ENCODE measurements at regions not wholly inside any gene's neighbourhood (a gene's known extent, or its start where the extent isn't known, plus 50 kb on each side); places are given as distances from the start of the nearest gene placed in this dataset.
"Not testable (repeated sequence)": the region's sequence is repeated elsewhere in the genome, so short reads cannot be mapped to it uniquely, and the experiment has no call there.

DNA sequence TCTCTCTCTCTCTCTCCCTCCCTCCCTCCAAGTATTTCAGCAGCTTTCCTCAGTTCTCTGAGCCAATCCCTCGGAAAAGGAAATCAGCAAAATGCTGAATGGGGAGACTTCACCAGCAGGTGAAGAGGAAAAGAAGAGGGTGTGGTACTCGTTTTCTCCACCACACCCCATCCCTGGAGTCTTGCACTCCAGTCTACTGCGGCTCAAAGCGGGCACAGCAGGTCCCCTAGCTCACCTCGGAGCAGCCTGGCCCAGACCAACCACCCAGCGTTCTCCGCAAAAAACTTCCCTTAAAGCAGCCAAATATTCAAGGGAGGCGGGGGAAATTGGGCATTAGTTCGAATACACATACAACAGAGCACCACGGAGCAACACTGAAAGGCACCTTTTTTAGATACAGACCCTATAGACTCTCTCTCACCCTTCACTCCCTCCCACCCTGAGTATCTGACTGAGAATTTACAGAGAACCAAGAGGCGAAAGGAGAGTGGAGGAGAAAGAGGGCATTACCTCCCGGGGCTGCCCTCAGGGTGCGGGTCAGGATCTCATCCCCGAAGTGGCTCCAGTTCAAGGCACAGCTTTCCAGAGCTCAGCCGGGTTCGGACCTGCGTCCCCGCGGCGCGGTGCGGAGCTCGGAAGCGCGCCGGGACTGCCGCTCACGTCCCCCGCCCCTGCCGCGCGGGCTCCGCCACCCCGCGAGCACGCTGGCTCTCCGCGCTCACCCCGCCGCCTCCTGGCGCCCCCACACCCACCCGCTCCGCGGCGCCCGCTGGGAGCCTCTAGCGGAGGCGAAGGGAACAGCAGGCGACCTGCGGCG lies 1638.5 kb upstream of the C9orf72 start:
- ATAC-seq (peak; percentile 80 to 82), DNase-seq (peak; percentile 7)
- Mint-ChIP-seq H3K4me3 (no peak overlapping the region), H3K27me3 (ENCODE audit: low read depth) (peaks cover 53% of the 10 kb centered on the region), H3K4me1 (ENCODE audit: low read depth) (peaks cover 13% of the 10 kb centered on the region), H3K9me3 (no peaks in the 10 kb centered on the region), H3K36me3 (ENCODE audit: insufficient read depth) (no peaks in the 10 kb centered on the region)

DNA sequence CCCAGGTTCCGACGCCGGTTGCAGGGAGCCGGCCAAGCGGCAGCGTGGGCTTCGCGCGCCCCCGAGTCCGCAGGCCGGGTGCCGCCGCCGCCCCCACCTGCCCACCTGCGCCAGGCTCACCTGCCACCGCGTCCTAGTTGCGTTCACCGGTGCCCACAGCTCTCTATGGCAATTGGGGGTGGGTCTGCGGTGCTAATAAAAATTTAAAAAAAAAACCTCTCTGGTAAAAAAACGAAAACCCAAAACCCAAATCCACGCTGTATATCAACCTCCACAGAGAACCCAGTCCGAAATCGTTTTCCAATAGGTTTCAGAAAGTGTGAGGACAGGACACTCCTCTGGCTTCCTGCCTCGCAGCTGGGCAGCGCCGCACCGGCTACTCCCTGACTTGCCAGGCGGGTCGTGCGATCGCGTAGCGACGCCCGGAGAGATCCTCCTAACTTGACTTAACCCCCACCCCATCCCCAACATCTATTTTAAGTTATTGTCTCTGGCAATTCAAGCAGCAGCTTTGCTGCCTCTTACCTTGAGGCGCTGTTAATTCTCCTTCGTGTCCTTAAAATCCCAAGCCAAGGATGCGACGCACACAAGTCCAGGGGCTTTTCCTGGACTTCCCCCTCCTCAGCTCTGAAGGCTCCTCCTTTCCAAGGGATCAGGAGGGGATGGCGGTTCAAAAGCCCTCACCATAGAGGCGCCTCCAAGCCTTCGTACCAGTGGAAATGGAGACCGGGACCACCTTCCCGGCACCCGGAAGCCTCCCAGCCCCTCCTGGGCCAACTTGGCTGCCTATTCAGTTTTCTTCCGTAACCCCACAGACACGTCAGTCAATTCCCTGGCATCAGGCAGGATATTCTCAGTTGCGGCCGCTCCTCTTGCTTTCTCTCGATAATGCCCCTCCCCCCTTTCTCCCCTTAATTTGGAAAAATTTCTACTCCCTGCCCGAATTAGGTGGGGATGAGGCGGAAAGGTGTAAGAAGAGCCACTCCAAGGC lies 1639.4 kb upstream of the C9orf72 start:
- DNase-seq, result no peak
- H3K4me1 Mint-ChIP-seq (ENCODE audit: low read depth), result peaks cover 13% of the 10 kb centered on the region
- no peaks in the 10 kb centered on the region for H3K9me3 Mint-ChIP-seq
- ATAC-seq, result no peak
- peaks cover 53% of the 10 kb centered on the region for H3K27me3 Mint-ChIP-seq (ENCODE audit: low read depth)
- H3K4me3 Mint-ChIP-seq, result peak overlapping the region; percentile 60
- H3K36me3 Mint-ChIP-seq (ENCODE audit: insufficient read depth), result no peaks in the 10 kb centered on the region

DNA sequence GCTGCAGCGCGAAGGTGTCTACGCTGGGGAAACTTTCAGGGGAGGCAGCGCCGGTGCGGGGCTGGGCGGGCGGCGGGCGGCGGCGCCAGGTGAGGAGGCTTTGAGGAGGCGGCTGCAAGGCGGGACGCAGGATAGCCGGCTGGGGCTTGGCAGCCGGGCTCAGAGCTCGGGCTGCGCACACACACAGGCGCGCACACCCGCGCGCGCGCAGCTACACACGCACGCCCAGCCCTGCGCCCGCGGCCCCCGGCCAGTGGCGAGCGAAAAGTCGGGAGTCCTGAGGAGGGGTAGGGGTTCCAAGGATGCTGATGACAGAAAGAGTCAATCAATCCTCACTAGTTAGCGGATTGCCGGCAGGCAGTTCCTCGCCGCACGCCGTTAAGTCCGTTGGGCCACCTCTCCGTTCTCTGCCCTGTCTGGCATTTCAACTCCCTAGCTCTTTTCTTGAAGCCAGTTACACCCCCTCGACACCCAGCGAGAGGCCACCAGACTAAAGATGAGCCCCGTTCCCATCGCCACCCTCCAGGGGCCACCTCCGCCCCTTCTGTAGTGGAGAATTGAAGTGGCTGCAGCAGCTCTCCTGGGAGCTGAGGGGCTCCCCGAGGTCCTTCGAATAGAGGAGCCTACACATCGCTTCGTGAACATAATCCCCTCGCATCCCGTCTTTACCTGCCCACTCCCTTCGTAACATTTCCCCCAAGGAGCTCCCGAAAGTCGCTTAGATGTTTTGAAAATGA lies 1640.3 kb upstream of the C9orf72 start, which contains the start of gene LINGO2:
Gene LINGO2, minus strand, starts transcription at position 185 of the 737 bp plus-strand sequence.
- DNase-seq (no peak), ATAC-seq (peak in 1 of 2 donors; percentile 14)
- no peaks in the 10 kb centered on the region for H3K9me3 Mint-ChIP-seq
- no peaks in the 10 kb centered on the region for H3K36me3 Mint-ChIP-seq (ENCODE audit: insufficient read depth)
- H3K27me3 Mint-ChIP-seq (ENCODE audit: low read depth), result peaks cover 55% of the 10 kb centered on the region
- H3K4me1 Mint-ChIP-seq (ENCODE audit: low read depth), result peaks cover 13% of the 10 kb centered on the region
- peak within 1 kb of the TSS; percentile 60 for H3K4me3 Mint-ChIP-seq

DNA sequence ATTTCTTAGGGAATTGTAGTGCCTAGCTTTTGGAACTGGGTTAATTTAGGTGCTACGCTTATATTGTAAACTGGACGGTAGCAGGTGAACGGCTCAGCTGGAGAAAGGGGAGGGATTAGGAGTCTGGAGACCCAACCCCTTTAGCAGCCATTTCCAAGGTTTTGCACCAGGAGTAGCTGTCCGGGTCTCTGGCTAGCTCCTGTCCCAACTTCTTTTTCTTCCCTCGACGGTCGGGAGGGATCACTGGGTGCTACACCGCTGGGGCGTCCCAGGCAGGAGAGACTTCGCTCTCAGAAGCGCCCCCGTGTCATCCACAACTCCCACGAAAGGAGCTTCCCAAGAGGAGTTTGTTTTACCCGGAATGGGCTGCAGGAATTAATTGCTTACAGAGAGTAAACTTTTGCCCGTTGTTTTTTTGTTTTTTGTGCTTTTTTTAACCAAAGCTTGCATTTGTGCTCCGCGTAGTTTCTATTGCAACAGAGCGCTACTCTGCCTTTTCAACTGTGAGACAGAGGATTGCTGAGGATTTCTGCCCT lies 1640.9 kb upstream of the C9orf72 start:
- DNase-seq (no peak), ATAC-seq (no peak)
- Mint-ChIP-seq H3K27me3 (ENCODE audit: low read depth) (peaks cover 55% of the 10 kb centered on the region), H3K36me3 (ENCODE audit: insufficient read depth) (no peaks in the 10 kb centered on the region), H3K4me1 (ENCODE audit: low read depth) (peaks cover 13% of the 10 kb centered on the region), H3K4me3 (no peak overlapping the region), H3K9me3 (no peaks in the 10 kb centered on the region)

DNA sequence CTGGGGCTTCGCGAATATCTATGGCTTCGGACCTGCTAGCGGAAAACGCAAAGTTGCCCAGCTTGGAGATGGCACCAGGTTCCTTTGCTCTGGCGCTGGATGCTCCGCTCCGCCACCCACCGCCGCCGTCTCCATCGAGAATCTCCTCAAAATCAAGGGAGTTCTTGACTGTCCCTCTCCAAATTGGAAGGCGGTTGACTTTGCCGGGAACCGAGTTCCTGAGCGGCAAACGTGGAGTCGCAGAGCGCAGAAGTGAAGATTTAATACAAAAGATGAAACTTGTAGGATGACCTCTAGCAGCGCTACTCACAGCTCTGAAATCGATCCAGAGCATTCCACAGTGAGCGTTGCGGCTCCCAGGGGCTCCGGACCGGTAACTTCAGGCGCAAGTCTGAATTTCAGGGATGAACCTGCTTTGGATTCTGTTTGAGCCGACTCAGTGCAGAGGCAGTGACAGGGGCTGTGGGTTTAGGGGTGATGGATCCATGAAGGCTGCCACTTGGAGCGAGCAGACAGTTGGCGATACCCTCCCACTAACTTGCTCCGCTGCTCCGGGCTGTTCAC lies 1641.5 kb upstream of the C9orf72 start:
- H3K4me3 Mint-ChIP-seq, result no peak overlapping the region

DNA sequence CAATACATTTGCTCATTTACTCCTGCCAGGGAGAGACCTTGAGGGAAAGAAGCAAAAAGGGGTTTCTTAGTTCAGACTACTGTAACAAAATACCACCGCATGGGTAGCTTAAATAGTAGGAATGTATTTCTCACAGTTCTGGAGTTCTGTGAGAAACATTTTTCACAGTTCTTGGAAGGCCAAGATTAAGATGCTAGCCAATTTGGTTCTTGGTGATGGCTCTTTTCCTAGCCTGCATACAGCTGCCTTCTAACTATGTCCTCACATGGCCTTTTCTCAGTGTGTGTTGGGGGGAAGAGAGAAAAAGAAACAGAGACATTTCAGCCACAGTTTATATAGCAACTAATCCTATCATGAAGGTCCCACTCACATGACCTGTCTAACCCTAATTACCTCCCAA lies 1644.7 kb upstream of the C9orf72 start:
- H3K4me1 Mint-ChIP-seq (ENCODE audit: low read depth), result peaks cover 3% of the 10 kb centered on the region
- H3K4me3 Mint-ChIP-seq, result no peak overlapping the region
- no peak for DNase-seq
- no peak for ATAC-seq
- H3K27me3 Mint-ChIP-seq (ENCODE audit: low read depth), result peaks cover 35% of the 10 kb centered on the region
- H3K36me3 Mint-ChIP-seq (ENCODE audit: insufficient read depth), result no peaks in the 10 kb centered on the region
- no peaks in the 10 kb centered on the region for H3K9me3 Mint-ChIP-seq

More for the DNA sequence above, 1641.5 kb upstream of the C9orf72 start:
- DNase-seq (no peak), ATAC-seq (no peak)
- Mint-ChIP-seq H3K9me3 (no peaks in the 10 kb centered on the region), H3K36me3 (ENCODE audit: insufficient read depth) (no peaks in the 10 kb centered on the region), H3K27me3 (ENCODE audit: low read depth) (peaks cover 55% of the 10 kb centered on the region), H3K4me1 (ENCODE audit: low read depth) (peaks cover 13% of the 10 kb centered on the region)

DNA sequence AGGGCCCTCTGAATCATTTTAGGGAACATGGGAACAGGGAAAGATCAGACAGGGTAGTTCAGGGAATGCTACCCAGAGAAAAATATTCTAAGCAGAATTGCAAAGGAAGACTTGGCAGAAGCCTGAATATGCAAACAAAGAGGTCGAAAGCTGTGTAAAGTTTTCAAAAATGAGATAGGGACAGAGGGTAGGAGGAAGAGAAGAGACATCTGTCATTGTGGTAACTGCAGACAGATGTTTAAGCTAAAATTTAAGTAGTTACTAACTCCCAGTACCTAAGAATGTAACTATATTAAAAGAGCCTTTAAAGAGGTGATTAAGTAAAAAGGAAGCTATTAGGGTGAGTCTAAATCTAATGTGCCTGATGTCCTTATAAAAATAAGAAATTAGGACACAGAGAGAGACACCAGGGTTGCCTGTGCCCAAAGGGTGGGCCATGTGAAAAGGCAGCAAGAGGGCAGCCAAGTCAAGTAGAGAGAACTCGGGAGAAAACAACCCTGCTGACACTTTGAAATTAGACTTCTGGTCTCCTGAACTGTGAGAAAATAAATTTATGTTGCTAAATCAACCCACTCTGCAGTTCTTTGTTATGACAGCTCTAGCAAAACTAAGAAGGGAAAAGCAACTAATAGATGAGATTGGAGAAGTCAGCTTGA lies 1647.4 kb upstream of the C9orf72 start:
- no peaks in the 10 kb centered on the region for H3K36me3 Mint-ChIP-seq (ENCODE audit: insufficient read depth)
- no peaks in the 10 kb centered on the region for H3K4me1 Mint-ChIP-seq (ENCODE audit: low read depth)
- no peak overlapping the region for H3K4me3 Mint-ChIP-seq
- ATAC-seq (no peak), DNase-seq (no peak)
- no peaks in the 10 kb centered on the region for H3K9me3 Mint-ChIP-seq
- H3K27me3 Mint-ChIP-seq (ENCODE audit: low read depth), result peaks cover 10% of the 10 kb centered on the region

DNA sequence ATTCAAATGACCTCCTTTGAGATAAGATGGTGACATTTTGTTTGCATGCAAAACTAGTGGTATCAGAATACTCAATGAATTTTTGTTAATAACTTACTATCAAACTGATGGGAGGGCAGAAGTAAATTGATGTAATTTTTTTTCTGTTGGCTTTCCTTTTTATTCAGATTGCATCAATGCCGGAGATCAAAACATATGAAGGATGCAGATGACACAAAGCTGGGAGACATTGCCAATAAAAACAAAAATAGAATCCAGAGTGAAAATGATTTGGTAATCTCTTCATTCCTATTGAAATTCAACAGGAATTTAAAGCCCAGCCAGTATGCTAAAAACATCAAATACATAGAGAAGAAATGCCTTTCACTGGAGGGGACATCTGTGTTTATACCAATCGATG lies 1655.3 kb upstream of the C9orf72 start:
- no peak for DNase-seq
- H3K36me3 Mint-ChIP-seq (ENCODE audit: insufficient read depth), result no peaks in the 10 kb centered on the region
- H3K4me3 Mint-ChIP-seq, result no peak overlapping the region
- H3K9me3 Mint-ChIP-seq, result peaks cover 8% of the 10 kb centered on the region
- H3K4me1 Mint-ChIP-seq (ENCODE audit: low read depth), result no peaks in the 10 kb centered on the region
- no peak for ATAC-seq
- no peaks in the 10 kb centered on the region for H3K27me3 Mint-ChIP-seq (ENCODE audit: low read depth)

DNA sequence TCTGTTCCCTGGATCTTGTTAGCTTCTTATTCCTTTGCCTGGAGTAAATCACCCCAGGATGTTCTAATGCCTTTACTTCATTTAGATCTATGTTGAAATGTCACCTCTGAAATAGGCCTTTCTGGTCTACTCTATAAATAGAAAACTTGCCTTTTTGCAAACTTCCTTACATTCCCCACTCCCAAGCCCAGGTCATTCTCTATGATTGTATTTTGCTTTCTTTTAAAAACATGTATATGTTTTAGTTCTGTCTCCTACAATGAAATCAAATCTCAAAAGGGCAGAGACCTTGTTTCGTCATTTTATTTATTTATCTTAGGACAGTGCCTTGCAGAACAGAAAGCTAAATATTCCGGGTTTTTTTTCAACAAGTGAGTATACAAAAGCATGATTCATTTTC lies 1657.7 kb upstream of the C9orf72 start:
- DNase-seq (no peak), ATAC-seq (no peak)
- no peaks in the 10 kb centered on the region for H3K4me1 Mint-ChIP-seq (ENCODE audit: low read depth)
- peaks cover 8% of the 10 kb centered on the region for H3K9me3 Mint-ChIP-seq
- no peaks in the 10 kb centered on the region for H3K27me3 Mint-ChIP-seq (ENCODE audit: low read depth)
- H3K36me3 Mint-ChIP-seq (ENCODE audit: insufficient read depth), result no peaks in the 10 kb centered on the region
- no peak overlapping the region for H3K4me3 Mint-ChIP-seq

DNA sequence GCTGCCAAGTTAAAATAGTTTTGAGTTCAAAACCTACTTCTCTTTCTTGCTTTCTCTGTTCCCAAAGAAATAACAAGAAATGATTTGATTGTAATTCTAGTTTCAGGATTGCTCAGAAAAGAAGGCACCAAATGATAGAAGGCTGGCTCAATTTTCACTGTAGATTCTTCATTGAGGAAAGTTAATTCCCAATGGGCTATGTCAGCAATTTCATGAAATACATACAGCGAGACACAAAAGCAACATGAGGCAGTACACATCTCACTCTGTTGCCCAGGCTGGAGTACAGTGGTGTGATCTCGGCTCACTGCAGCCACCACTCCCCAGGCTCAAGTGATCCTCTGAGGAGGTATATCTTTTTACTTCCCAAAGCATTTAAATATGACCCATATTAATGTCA lies 1659.9 kb upstream of the C9orf72 start:
- Mint-ChIP-seq H3K4me3 (no peak overlapping the region), H3K9me3 (peaks cover 8% of the 10 kb centered on the region), H3K27me3 (ENCODE audit: low read depth) (no peaks in the 10 kb centered on the region), H3K36me3 (ENCODE audit: insufficient read depth) (no peaks in the 10 kb centered on the region), H3K4me1 (ENCODE audit: low read depth) (no peaks in the 10 kb centered on the region)
- DNase-seq (no peak), ATAC-seq (no peak)

DNA sequence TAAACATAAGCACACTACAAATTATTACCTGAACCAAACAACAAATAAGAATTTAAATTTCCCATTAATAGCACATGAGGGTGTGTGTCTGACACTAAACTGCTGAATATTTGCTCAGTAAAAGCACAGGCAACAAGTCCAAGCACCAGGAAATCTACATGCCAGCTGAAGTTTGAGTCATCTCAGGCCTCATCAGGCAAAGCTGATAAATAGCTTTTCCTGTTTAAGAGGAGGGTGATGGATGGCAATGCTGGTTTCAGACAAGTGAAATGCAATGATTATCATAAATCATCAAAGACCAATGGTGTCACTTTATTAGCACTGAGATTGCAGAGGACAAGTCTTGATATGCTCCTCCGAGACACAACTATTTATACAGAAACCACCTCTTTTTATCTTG lies 1668.0 kb upstream of the C9orf72 start:
- DNase-seq (no peak), ATAC-seq (no peak)
- Mint-ChIP-seq H3K27me3 (ENCODE audit: low read depth) (no peaks in the 10 kb centered on the region), H3K9me3 (no peaks in the 10 kb centered on the region), H3K36me3 (ENCODE audit: insufficient read depth) (no peaks in the 10 kb centered on the region), H3K4me1 (ENCODE audit: low read depth) (no peaks in the 10 kb centered on the region), H3K4me3 (no peak overlapping the region)

DNA sequence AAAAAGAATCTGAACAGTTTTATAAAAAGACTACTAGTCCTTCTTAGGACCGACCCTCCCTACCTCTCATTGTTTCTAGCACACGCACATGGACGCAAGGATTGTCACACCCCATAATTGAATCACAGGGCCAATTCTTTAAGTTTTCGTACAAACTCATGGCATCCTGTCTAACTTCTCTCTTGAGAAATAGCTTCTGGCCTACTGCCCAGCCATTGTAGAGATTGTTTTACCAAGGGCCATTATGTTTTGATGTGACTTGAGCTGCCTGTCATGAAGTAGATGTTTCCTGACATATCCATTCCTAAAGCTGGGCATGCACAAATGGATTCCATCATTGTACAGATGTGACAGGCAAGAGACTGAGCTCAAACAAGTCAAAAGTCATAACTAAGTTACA lies 1672.1 kb upstream of the C9orf72 start:
- Mint-ChIP-seq H3K36me3 (ENCODE audit: insufficient read depth) (no peaks in the 10 kb centered on the region), H3K9me3 (no peaks in the 10 kb centered on the region), H3K4me1 (ENCODE audit: low read depth) (no peaks in the 10 kb centered on the region), H3K27me3 (ENCODE audit: low read depth) (no peaks in the 10 kb centered on the region), H3K4me3 (no peak overlapping the region)
- ATAC-seq, result no peak
- no peak for DNase-seq

DNA sequence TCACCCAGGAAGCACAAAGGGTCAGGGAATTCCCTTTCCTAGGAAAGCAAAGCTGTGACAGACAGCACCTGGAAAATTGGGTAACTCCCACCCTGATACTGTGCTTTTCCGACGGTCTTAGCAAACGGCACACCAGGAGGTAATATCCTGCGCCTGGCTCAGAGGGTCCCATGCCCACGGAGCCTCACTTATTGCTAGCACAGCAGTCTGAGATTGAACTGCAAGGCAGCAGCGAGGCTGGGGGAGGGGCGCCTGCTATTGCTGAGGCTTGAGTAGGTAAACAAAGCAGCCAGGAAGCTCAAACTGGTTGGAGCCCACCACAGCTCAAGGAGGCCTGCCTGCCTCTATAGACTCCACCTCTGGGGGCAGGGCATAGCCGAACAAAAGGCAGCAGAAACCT lies 1697.1 kb upstream of the C9orf72 start:
- H3K9me3 Mint-ChIP-seq; DNase-seq; H3K4me1 Mint-ChIP-seq (ENCODE audit: low read depth); H3K27me3 Mint-ChIP-seq (ENCODE audit: low read depth); H3K4me3 Mint-ChIP-seq; H3K36me3 Mint-ChIP-seq (ENCODE audit: insufficient read depth); ATAC-seq: not testable (repeated sequence)

Data from activated T-cell treated with anti-CD3 and anti-CD28 coated beads, Interleukin-2, amount 50 U/mL, for 4 hours (primary cell).